GM19025 (cell line): ENCODE measurements at regions not wholly inside any gene's neighbourhood (a gene's known extent, or its start where the extent isn't known, plus 50 kb on each side); places are given as distances from the start of the nearest gene placed in this dataset.
A peak's percentile ranks its signal among the peaks of the same experiment; 100 is the strongest.
"Not testable (repeated sequence)": the region's sequence is repeated elsewhere in the genome, so short reads cannot be mapped to it uniquely, and the experiment has no call there.

Experiments used
- ATAC-seq: cut with Tn5 transposase; IDR thresholded peaks from one replicate; pipeline ENCODE4 v1.9.1; 2021; ENCODE audit warnings: mild to moderate bottlenecking, low read depth, moderate library complexity; ENCODE audit not compliant: unreplicated experiment

GRCh38 chr6:86285876-86286275, 643.2 kb upstream of the SYNCRIP start:
- no peak for ATAC-seq

- not testable (repeated sequence) for ATAC-seq
Observed at GRCh38 chr6:86284809-86285480, 642.3 kb upstream of the SYNCRIP start.

DNA sequence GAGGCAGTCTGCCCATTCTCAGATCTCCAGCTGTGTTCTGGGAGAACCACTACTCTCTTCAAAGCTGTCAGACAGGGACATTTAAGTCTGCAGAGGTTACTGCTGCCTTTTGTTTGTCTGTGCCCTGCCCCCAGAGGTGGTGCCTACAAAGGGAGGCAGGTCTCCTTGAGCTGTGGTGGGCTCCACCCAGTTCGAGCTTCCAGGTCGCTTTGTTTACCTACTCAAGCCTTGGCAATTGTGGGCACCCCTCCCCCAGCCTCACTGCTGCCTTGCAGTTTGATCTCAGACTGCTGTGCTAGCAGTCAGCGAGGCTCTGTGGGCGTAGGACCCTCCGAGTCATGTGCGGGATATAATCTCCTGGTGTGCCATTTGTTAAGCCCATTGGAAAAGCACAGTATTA, 640.9 kb upstream of the SYNCRIP start:
- not testable (repeated sequence) for ATAC-seq

GRCh38 chr6:86276056-86276455, 633.4 kb upstream of the SYNCRIP start:
- no peak for ATAC-seq

DNA sequence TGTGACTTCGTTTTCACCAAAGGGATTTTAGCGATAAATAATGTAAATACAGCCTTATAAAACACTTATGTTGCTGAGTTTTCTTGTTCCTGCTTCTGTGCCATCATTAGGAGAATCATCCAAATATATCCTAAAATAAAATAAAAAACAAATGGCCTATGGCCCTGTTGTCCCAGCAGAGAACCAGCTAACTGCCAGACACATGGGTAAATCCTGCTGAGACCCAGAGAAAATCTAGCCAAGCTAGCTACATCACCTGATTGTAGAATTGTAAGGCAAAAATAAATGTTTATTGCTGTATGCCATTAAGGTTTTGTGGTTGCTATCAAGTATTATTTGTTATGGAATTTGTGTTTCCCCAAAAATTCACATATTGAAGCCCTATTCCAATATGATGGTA, 631.2 kb upstream of the SYNCRIP start:
- ATAC-seq = no peak

- no peak for ATAC-seq
Observed at GRCh38 chr6:86256615-86257187, 614.0 kb upstream of the SYNCRIP start.

DNA sequence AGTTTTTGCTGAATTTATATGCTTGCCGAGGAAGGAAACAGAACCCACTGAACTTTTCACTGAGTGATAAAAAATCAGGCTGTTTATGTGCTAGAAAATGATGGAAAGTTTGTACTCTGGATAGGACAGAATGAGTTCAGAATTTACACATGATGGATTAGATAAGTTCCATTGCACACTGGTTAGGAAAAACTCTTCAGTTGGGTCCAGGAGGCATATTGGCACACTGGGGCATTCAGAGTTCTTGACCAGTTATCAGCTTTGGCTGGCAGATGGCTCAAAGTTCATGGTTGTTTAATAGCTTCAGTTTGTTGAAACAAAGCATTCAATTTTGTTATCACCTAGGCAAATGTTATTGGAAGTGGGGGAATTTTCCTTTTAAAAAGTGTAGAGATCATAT, 613.3 kb upstream of the SYNCRIP start:
- no peak for ATAC-seq

GRCh38 chr6:86251106-86251505, 608.4 kb upstream of the SYNCRIP start:
- no peak for ATAC-seq

- no peak for ATAC-seq
Observed at GRCh38 chr6:86217906-86218305, 575.2 kb upstream of the SYNCRIP start.

- no peak for ATAC-seq
Observed at GRCh38 chr6:86215323-86215722, 572.6 kb upstream of the SYNCRIP start.

GRCh38 chr6:86205980-86206379, 563.3 kb upstream of the SYNCRIP start:
- no peak for ATAC-seq

DNA sequence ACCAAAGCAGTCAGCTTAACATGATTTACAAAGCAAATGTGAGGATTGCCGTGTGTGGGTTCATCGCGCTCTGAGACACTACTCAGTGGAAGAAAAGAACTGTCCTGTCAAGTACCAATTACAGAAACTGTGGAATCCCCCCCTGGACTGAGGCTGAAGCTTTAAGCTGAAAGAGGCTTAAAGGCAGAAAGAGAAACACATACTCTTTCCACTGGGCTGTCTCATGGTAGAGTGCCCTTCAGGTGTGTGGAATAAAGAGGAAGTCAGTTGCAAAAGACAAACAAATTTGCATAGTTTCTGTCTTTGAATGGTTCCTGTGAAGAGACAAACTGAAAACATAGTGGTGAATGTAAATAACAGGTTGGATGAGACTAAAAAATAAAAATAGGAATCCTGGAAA, 560.4 kb upstream of the SYNCRIP start:
- ATAC-seq = no peak

- no peak for ATAC-seq
Observed at GRCh38 chr6:86193821-86194220, 551.1 kb upstream of the SYNCRIP start.

GRCh38 chr6:86192123-86192522, 549.4 kb upstream of the SYNCRIP start:
- peak; percentile 84 for ATAC-seq

GRCh38 chr6:86175149-86175548, 532.5 kb upstream of the SYNCRIP start:
- not testable (repeated sequence) for ATAC-seq

- no peak for ATAC-seq
Observed at GRCh38 chr6:86154852-86155251, 512.2 kb upstream of the SYNCRIP start.

GRCh38 chr6:86153521-86153920, 510.8 kb upstream of the SYNCRIP start:
- no peak for ATAC-seq

GRCh38 chr6:86152546-86152945, 509.9 kb upstream of the SYNCRIP start:
- ATAC-seq = no peak

GRCh38 chr6:86148586-86148985, 505.9 kb upstream of the SYNCRIP start:
- no peak for ATAC-seq

DNA sequence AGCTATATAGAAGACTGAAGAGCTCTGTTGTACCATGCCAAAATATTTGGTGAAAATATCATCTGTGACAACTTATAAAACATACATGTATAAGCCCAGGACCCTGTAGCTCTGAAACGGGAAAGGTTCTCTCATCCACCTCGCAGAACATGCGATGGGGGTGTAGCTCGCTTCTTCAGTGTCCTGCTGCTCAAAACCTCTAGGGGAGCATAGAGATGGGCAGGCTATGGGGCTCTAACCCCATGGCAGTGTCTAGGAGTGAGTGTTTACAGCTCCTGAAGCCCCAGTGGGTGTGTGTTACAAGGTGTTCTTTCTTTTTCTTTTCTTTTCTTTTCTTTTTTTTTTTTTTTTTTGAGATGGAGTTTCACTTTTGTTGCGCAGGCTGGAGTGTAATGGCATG, 505.2 kb upstream of the SYNCRIP start:
- ATAC-seq = no peak

DNA sequence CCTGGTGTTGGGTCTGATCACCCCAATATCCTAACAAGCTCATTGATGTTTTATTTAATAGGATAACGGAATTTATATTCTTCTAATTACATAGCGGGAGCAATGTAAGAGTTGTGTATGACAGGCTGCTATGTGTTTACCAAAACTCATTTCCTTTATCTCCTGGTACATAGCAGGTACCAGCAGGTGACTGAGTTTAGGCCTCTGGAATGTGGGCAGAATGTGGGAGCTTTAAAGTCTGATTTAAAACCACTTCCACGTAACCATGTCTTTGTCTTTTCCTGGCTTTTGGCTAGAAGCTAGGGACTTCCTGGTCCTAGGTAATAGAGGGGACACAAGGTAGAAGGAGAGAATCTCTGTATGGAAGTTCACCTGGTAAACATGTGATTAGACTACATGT, 504.6 kb upstream of the SYNCRIP start:
- no peak for ATAC-seq

DNA sequence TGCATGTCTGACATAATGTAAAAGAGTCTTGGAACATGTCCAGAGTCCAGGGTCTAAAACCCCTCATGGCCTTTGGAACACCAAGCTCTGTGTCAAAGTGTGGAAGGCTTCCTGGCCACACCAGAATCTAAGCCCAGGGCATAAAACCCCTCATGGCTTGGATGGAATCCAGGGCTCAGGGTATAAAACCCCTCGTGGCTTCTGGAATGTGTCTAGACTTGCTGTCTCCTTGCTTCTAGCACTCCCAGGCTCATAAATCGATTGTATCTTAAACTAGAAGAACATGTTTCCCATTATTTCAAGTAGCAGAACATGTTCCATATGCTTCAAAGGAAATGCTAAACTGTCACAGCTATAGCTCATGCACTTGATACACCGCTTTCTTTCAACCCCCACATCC, 504.1 kb upstream of the SYNCRIP start:
- ATAC-seq = not testable (repeated sequence)
